PC-3 (cell line): ENCODE measurements at regions not wholly inside any gene's neighbourhood (a gene's known extent, or its start where the extent isn't known, plus 50 kb on each side); places are given as distances from the start of the nearest gene placed in this dataset.

ENCODE experiments used
- ATAC-seq: fragments of 200-7000 bp; cut with Tn5 transposase; 2 replicates; pipeline ENCODE4 v1.9.1; 2020; ENCODE audit warnings: mild to moderate bottlenecking, moderate library complexity
- BruUV-seq: library from RNA; stranded (reverse); fragments of 400-500 nt; replicated peaks from 2 replicates; lab custom pipeline; 2021; lab: Mats Ljungman, UMichigan
- CTCF ChIA-PET: fragments of 300-600 bp; sonication (Branson Sonifier 250); formaldehyde crosslinking; loops from one replicate; lab custom pipeline; 2022; ENCODE audit warnings: antibody characterized with exemption; lab: Charles Lee
- POLR2A ChIA-PET: fragments of 300-600 bp; sonication (Branson Sonifier 250); formaldehyde crosslinking; loops from one replicate; lab custom pipeline; 2022; ENCODE audit warnings: antibody characterized with exemption; ENCODE audit not compliant: unreplicated experiment; lab: Charles Lee
- DNase-seq: peaks from one replicate; pipeline ENCODE4 v3.0.0-alpha.2; 2015
- H2AFZ ChIP-seq: fragments of 300-600 bp; sonication (generic); 2 replicates; pipeline ENCODE4 v1.6.0; 2016; ENCODE audit warnings: antibody characterized with exemption, low read length
- H3F3A ChIP-seq: fragments of 300-600 bp; sonication (generic); one replicate; pipeline ENCODE4 v1.6.0; 2017; ENCODE audit warnings: antibody characterized with exemption, low read length, control low read depth, mild to moderate bottlenecking; ENCODE audit not compliant: unreplicated experiment
- H3K27ac ChIP-seq: fragments of 300-600 bp; sonication (generic); 2 replicates; pipeline ENCODE4 v1.5.1; 2016; ENCODE audit warnings: mild to moderate bottlenecking, low read length
- H3K27me3 ChIP-seq: fragments of 300-600 bp; sonication (generic); 2 replicates; pipeline ENCODE4 v1.6.1; 2016; ENCODE audit warnings: low read length, mixed read lengths
- H3K36me3 ChIP-seq: fragments of 300-600 bp; sonication (generic); 2 replicates; pipeline ENCODE4 v1.6.1; 2016; ENCODE audit warnings: low read depth, mixed run types, low read length, mixed read lengths
- H3K4me1 ChIP-seq: fragments of 300-600 bp; sonication (generic); 2 replicates; pipeline ENCODE4 v1.5.1; 2016; ENCODE audit warnings: low read length; ENCODE audit not compliant: insufficient read depth
- H3K4me2 ChIP-seq: fragments of 300-600 bp; sonication (generic); 2 replicates; pipeline ENCODE4 v1.6.0; 2016; ENCODE audit warnings: low read length
- H3K4me3 ChIP-seq: fragments of 300-600 bp; sonication (generic); 2 replicates; pipeline ENCODE4 v1.5.1; 2016; ENCODE audit warnings: mild to moderate bottlenecking, low read length, mixed read lengths
- H3K79me2 ChIP-seq: fragments of 300-600 bp; sonication (generic); 2 replicates; pipeline ENCODE4 v1.6.1; 2017; ENCODE audit warnings: low read length, mixed read lengths
- H3K9ac ChIP-seq: fragments of 300-600 bp; sonication (generic); 2 replicates; pipeline ENCODE4 v1.6.0; 2016; ENCODE audit warnings: mild to moderate bottlenecking, low read length
- H3K9me2 ChIP-seq: fragments of 300-600 bp; sonication (generic); replicated peaks from 2 replicates; pipeline ENCODE4 v1.6.1; 2016; ENCODE audit warnings: mixed run types, low read length, mixed read lengths
- H3K9me3 ChIP-seq: fragments of 300-600 bp; sonication (generic); 2 replicates; pipeline ENCODE4 v1.6.1; 2016; ENCODE audit warnings: low read length, mixed read lengths
- H4K20me1 ChIP-seq: fragments of 300-600 bp; sonication (generic); 2 replicates; pipeline ENCODE4 v1.6.1; 2016; ENCODE audit warnings: low read length, mixed read lengths
- CTCF ChIP-seq: fragments of 300-600 bp; sonication (generic); conservative IDR thresholded peaks from 2 replicates; pipeline ENCODE4 v1.5.1; 2017; ENCODE audit warnings: antibody characterized with exemption, low read depth, mild to moderate bottlenecking, low read length
- EZH2 ChIP-seq: fragments of 300-600 bp; sonication (generic); IDR thresholded peaks from one replicate; pipeline ENCODE4 v1.6.1; 2017; ENCODE audit warnings: antibody characterized with exemption, mild to moderate bottlenecking, low read length; ENCODE audit not compliant: unreplicated experiment
- EZH2phosphoT487 ChIP-seq: fragments of 300-600 bp; sonication (generic); IDR thresholded peaks from 2 replicates; pipeline ENCODE4 v1.6.1; 2018; ENCODE audit warnings: mild to moderate bottlenecking, antibody characterized with exemption, low read length, borderline replicate concordance
- intact Hi-C: fragments of 100-400 bp; cut with micrococcal nuclease; formaldehyde crosslinking; loops from 2 replicates; pipeline ENCODE4 v1.9.0; 2023

GRCh38 chr6:51141080-51141479 lies 322.4 kb downstream of the TFAP2B start:
- no peak for TF ChIP-seq CTCF
- TF ChIP-seq EZH2: no peak
- TF ChIP-seq EZH2phosphoT487: no peak
- Histone ChIP-seq H3K79me2 (no peaks in the 10 kb centered on the region), H3K4me3 (no peak overlapping the region), H3K36me3 (no peaks in the 10 kb centered on the region), H3K27ac (no peak overlapping the region), H4K20me1 (no peaks in the 10 kb centered on the region), H3K9me2 (no peaks in the 10 kb centered on the region), H3K9ac (no peak overlapping the region), H3F3A (no peaks in the 10 kb centered on the region), H2AFZ (no peak overlapping the region), H3K27me3 (no peaks in the 10 kb centered on the region), H3K9me3 (no peaks in the 10 kb centered on the region), H3K4me2 (no peak overlapping the region), H3K4me1 (no peaks in the 10 kb centered on the region)
- intact Hi-C loops: no loop called here
- CTCF ChIA-PET: no interaction called here
- DNase-seq: no peak
- no peak for ATAC-seq
- BruUV-seq: no TSS peak
- POLR2A ChIA-PET: no interaction called here

GRCh38 chr6:51147756-51148155 lies 329.1 kb downstream of the TFAP2B start:
- TF ChIP-seq EZH2: no peak
- no peak for TF ChIP-seq CTCF
- TF ChIP-seq EZH2phosphoT487: no peak
- Histone ChIP-seq H4K20me1 (no peaks in the 10 kb centered on the region), H2AFZ (peak overlapping the region; percentile 58), H3F3A (no peaks in the 10 kb centered on the region), H3K27me3 (no peaks in the 10 kb centered on the region), H3K36me3 (no peaks in the 10 kb centered on the region), H3K27ac (no peak overlapping the region), H3K4me3 (no peak overlapping the region), H3K9me2 (no peaks in the 10 kb centered on the region), H3K9ac (no peak overlapping the region), H3K4me1 (peaks cover 8% of the 10 kb centered on the region; the same call in 1 of the 2 replicates), H3K9me3 (no peaks in the 10 kb centered on the region), H3K79me2 (no peaks in the 10 kb centered on the region), H3K4me2 (peak overlapping the region; percentile 38; the same call in 1 of the 2 replicates)
- ChIA-PET CTCF (no interaction called here), POLR2A (no interaction called here)
- BruUV-seq: no TSS peak
- DNase-seq: peak; percentile 67
- ATAC-seq: peak; percentile 64
- intact Hi-C loops: no loop called here

- ChIA-PET POLR2A (no interaction called here), CTCF (no interaction called here)
- H3K36me3 ChIP-seq: no peaks in the 10 kb centered on the region
- DNase-seq (no peak), ATAC-seq (no peak)
- H3K79me2 ChIP-seq: no peaks in the 10 kb centered on the region
- no peak overlapping the region for H3K9ac ChIP-seq
- no peak overlapping the region for H3K4me3 ChIP-seq
- BruUV-seq: no TSS peak
- no peaks in the 10 kb centered on the region for H3K9me3 ChIP-seq
- H3K4me2 ChIP-seq: no peak overlapping the region
- no peak overlapping the region for H2AFZ ChIP-seq
- no peaks in the 10 kb centered on the region for H4K20me1 ChIP-seq
- H3K27me3 ChIP-seq: no peaks in the 10 kb centered on the region
- H3F3A ChIP-seq: no peaks in the 10 kb centered on the region
- H3K27ac ChIP-seq: no peak overlapping the region
- H3K4me1 ChIP-seq: peaks cover 15% of the 10 kb centered on the region
- TF ChIP-seq EZH2 (no peak), EZH2phosphoT487 (no peak), CTCF (no peak)
- intact Hi-C loops: no loop called here
- no peaks in the 10 kb centered on the region for H3K9me2 ChIP-seq
Observed at GRCh38 chr6:51152594-51152993, 333.9 kb downstream of the TFAP2B start.
